ENCODE measurements at regions not wholly inside any gene's neighbourhood (a gene's known extent, or its start where the extent isn't known, plus 50 kb on each side); places are given as distances from the start of the nearest gene placed in this dataset.

DNA sequence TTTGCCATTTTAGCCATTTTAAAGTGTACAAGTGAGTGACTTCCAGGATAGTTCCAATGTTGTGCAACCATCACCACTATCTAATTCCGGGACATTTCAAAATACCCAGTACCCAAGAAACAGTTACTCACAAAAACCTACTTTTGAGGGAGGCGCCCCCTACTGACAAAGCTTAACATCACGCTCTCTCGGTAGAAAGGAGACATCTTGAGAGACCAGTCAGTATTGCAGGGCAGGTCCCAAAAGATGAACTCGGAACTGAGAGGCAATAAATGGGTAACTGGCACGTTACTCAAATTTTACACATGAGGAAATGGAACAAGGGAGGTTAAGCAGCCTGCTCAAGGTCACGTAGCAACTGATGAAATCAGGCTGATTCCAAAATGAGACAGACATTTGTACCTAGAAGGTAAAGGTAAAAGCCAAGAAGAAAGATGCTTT lies 50.0 kb upstream of the POU2AF1 start:
- TF ChIP-seq, protein P1, sequence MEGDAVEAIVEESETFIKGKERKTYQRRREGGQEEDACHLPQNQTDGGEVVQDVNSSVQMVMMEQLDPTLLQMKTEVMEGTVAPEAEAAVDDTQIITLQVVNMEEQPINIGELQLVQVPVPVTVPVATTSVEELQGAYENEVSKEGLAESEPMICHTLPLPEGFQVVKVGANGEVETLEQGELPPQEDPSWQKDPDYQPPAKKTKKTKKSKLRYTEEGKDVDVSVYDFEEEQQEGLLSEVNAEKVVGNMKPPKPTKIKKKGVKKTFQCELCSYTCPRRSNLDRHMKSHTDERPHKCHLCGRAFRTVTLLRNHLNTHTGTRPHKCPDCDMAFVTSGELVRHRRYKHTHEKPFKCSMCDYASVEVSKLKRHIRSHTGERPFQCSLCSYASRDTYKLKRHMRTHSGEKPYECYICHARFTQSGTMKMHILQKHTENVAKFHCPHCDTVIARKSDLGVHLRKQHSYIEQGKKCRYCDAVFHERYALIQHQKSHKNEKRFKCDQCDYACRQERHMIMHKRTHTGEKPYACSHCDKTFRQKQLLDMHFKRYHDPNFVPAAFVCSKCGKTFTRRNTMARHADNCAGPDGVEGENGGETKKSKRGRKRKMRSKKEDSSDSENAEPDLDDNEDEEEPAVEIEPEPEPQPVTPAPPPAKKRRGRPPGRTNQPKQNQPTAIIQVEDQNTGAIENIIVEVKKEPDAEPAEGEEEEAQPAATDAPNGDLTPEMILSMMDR (IDR thresholded peaks at IDR 0.05): peak; percentile 49 to 74 (median 55)
- TF ChIP-seq POLR2A (IDR thresholded peaks at IDR 0.05): no peak
